ENCODE measurements at regions not wholly inside any gene's neighbourhood (a gene's known extent, or its start where the extent isn't known, plus 50 kb on each side); places are given as distances from the start of the nearest gene placed in this dataset.

- no peak for DNase-seq
These were observed 275.1 kb upstream of the ANKRD55 start for GRCh38 chr5:56508249-56508648.

GRCh38 chr5:56507351-56507930, 274.3 kb upstream of the ANKRD55 start:
- no peak for DNase-seq

- DNase-seq, result no peak
These were observed 273.3 kb upstream of the ANKRD55 start for GRCh38 chr5:56506211-56506965.

- no peak for DNase-seq
These were observed 270.8 kb upstream of the ANKRD55 start for GRCh38 chr5:56503929-56504328.

GRCh38 chr5:56501781-56502557, 268.8 kb upstream of the ANKRD55 start:
- no peak for DNase-seq

- DNase-seq, result no peak
These were observed 266.8 kb upstream of the ANKRD55 start for GRCh38 chr5:56499901-56500300.

GRCh38 chr5:56499491-56499890, 266.4 kb upstream of the ANKRD55 start:
- no peak for DNase-seq

GRCh38 chr5:56498759-56499395, 265.7 kb upstream of the ANKRD55 start:
- DNase-seq, result no peak

- DNase-seq, result no peak
These were observed 263.5 kb upstream of the ANKRD55 start for GRCh38 chr5:56496581-56497063.

- DNase-seq, result no peak
These were observed 261.2 kb upstream of the ANKRD55 start for GRCh38 chr5:56494300-56494731.

- no peak for DNase-seq
These were observed 260.6 kb upstream of the ANKRD55 start for GRCh38 chr5:56493766-56494165.

GRCh38 chr5:56493308-56493707, 260.2 kb upstream of the ANKRD55 start:
- DNase-seq, result no peak

GRCh38 chr5:56492812-56493211, 259.7 kb upstream of the ANKRD55 start:
- DNase-seq, result no peak

GRCh38 chr5:56490971-56491468, 257.9 kb upstream of the ANKRD55 start:
- no peak for DNase-seq

GRCh38 chr5:56489272-56489671, 256.1 kb upstream of the ANKRD55 start:
- no peak for DNase-seq

- DNase-seq, result no peak
These were observed 254.5 kb upstream of the ANKRD55 start for GRCh38 chr5:56487528-56488115.

GRCh38 chr5:56482363-56482762, 249.2 kb upstream of the ANKRD55 start:
- DNase-seq, result no peak

- no peak for DNase-seq
These were observed 248.6 kb upstream of the ANKRD55 start for GRCh38 chr5:56481428-56482357.

GRCh38 chr5:56480705-56481427, 247.7 kb upstream of the ANKRD55 start:
- no peak for DNase-seq

GRCh38 chr5:56480078-56480704, 247.1 kb upstream of the ANKRD55 start:
- no peak for DNase-seq

Data from GOT3 (cell line).